ENCODE measurements at regions not wholly inside any gene's neighbourhood (a gene's known extent, or its start where the extent isn't known, plus 50 kb on each side); places are given as distances from the start of the nearest gene placed in this dataset.
"Not testable (repeated sequence)": the region's sequence is repeated elsewhere in the genome, so short reads cannot be mapped to it uniquely, and the experiment has no call there.

GRCh38 chr2:37722971-37723370 is 51.5 kb upstream of the CDC42EP3 start:
- DNase-seq: not testable (repeated sequence)

- DNase-seq: no peak
These were observed 58.8 kb upstream of the CDC42EP3 start for GRCh38 chr2:37730037-37730818.

DNA sequence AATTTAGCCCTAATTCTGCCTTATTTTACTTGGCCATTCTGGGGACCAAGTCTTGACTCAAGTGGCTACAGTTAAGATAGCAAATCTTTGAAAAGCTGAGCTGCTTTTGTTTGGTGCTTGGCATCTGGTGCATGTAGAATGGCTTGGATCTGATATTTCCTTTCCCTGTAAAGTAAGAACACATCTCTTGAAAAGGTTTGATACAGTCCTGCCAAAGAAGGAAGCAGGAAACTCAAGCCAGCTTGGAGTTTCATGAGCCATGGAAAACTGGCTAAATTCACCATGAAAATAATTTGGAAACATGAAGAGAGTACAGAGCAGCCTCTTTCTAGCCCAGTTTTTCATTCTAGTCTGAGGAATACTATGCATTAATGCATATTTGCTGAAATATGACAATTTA is 61.0 kb upstream of the CDC42EP3 start:
- DNase-seq: not testable (repeated sequence)

DNA sequence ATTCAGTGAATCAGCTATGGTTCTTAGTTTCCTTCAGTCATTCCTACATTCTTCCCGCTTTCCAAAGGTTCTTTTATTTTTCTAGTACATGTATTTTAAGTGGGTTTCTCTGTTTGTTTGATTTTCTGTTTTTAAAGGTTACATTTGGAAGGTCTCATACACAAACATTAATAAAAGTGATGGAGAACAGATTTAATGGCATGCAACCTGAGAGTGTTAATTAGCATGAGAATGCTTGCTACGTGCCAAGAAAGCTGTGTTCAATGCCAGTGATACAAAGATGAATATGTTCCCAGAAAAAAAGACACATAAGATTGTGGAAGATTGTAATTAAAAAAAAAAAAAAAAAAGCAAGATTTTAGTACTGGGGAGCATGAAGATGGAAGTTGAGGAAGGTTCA is 61.8 kb upstream of the CDC42EP3 start:
- no peak for DNase-seq

DNA sequence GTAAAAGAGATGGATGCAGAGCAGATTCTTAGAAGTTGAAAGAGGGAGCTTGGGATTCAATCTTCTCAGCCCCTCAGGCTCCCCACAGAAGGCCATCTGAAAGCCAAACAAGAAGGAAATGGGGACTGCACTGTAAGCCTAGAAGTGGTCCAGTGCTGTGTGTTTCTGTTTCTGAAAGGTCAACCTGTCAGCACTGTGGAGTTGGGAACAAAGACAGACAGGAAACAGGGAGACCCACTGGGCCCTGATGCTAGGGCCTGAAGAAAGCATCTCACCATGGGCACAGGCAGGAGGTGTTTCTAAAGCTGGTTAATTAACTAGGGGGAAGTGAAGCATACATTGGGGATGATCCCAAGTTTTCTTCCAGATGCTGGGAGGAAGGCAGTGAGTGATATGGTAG is 62.5 kb upstream of the CDC42EP3 start:
- DNase-seq: not testable (repeated sequence)

GRCh38 chr2:37734891-37735523 is 63.6 kb upstream of the CDC42EP3 start:
- not testable (repeated sequence) for DNase-seq

- DNase-seq: not testable (repeated sequence)
These were observed 64.1 kb upstream of the CDC42EP3 start for GRCh38 chr2:37735524-37735910.

DNA sequence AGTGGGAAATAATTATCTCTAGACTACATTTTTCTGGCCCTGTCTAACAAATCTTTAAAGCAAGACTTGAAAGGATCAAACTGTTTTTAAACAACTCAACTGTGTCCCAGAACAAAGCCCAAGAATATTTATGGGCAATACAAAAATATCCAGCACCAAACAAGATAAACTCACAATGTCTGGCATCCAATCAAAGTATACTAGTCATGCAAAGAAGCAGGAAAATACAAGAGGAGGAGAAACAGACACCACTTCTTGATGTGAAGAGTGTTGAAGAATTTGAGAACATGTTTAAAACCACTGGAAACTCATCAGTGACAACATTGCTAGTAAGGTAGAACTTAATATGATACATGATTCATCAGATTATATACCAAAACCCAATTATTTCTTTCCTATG is 66.1 kb upstream of the CDC42EP3 start:
- DNase-seq: no peak

GRCh38 chr2:37738266-37738885 is 66.9 kb upstream of the CDC42EP3 start:
- no peak for DNase-seq

DNA sequence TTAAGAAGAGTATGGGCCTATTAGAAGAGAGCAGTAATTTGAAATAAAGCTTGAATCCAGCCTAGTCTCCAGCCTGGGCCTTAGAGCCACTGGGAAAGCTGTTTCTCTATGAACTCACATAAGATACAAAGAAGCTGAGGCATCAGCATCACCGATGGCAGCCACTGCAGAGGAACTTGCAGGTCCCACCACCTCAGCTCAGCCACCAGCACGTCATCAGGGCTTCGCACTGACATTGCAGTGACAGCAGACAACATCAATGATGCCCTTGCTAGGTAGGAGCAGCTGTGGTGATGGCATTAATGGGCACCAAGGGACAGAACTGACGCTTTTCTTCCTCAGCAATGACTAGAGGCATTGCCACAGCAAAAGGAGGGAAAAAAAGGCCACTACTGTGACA is 67.7 kb upstream of the CDC42EP3 start:
- no peak for DNase-seq

DNA sequence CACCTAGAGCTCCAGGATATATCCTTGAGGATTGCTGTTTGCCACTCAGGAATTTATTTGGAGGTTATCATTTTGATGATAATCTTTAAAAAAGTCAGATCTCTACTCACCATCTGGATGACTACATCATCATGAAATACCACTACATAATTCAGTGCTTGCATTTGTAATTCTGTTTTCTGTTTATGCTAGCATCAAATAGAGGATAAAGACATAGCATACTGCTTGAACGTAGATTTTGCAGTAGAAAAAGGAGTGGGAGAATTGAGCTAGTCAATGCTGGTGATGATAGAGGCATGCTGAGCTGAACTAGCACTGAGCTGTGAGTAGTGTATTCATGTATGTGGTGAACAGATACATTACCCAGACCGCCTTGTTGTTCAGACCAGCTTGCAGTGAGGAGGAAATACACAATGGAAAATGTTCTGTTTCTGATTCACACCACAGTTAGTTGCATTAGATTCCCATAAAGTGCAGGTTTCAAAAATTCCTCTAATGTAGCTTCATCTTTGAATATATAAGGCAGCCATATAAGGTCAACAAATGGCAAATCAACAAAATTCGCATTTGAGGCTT is 68.8 kb upstream of the CDC42EP3 start:
- no peak for DNase-seq

DNA sequence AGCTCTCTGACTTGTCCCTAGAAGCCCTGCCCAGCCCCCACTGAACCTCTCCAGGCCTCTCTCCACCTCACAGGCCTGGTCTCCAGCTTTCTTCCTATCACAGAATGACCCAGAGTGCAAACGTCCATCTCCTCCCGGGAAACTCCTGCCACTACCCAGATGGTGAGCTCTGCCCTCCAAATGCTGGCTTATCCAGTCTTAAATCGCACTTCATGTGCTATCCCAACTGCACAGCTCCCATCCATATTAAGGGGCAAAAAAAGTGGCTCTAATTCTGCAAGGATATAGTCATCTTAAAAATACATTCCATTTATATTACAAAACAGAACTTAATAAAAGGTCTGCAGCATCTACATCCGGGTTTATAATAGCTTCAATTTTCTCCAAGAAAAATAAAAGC is 70.8 kb upstream of the CDC42EP3 start:
- DNase-seq: no peak

GRCh38 chr2:37744010-37744409 is 72.6 kb upstream of the CDC42EP3 start:
- no peak for DNase-seq

DNA sequence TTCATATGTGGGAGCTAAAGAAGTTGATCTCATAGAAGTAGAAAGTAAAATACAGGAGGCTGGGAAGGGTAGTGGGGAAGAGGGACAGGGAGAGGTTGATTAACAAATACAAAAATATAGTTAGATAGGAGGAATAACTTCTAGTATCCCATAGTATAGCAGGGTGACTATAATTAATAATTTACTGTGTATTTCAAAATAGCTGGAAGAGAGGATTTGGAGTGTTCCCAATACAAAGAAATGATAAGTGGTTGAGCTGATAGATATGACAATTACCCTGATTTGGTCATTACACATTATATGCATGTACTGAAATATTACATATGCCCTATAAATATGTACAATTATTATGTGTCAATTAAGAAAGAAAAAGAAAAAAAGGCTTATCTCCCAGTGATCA is 73.5 kb upstream of the CDC42EP3 start:
- not testable (repeated sequence) for DNase-seq

GRCh38 chr2:37746011-37746410 is 74.6 kb upstream of the CDC42EP3 start:
- not testable (repeated sequence) for DNase-seq

DNA sequence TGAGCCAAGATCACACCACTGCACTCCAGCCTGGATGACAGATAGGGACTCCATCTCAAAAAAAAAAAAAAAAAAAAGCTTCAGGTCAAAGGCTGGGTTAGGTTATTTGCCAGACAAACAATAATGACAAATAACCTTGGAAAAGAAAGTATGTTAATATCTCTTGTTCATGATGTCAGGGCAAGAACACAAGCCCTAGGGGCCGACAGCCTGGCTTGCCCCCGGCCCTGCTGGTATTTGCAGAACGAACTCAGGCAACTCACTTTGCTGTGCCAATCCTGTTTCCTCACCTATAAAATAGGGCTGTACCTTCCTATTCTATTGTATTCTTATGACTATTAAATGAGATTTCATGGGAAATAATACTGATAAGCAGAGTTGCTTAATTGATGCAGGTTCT is 75.4 kb upstream of the CDC42EP3 start:
- DNase-seq: no peak

GRCh38 chr2:37748541-37748940 is 77.1 kb upstream of the CDC42EP3 start:
- no peak for DNase-seq

GRCh38 chr2:37750286-37750685 is 78.8 kb upstream of the CDC42EP3 start:
- DNase-seq: not testable (repeated sequence)

DNA sequence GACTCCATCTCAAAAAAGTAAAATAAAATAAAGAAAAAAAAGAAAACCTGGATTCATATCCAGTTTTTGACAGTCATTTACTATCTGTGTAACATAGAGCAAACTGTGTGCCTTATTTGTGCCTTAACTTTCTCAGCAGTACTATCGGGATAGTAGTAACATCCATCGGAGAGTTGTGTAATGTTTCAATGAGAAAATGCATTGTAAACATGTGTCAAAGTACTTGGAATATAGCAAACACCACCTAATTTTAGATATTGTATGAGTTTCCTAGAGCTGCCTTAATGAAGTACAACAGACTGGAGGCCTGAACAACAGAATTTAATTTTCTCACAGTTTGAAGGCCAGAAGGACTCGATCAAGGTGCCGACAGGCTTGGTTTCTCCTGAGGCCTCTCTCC is 81.3 kb upstream of the CDC42EP3 start:
- no peak for DNase-seq

- DNase-seq: no peak
These were observed 82.3 kb upstream of the CDC42EP3 start for GRCh38 chr2:37753758-37754157.

DNA sequence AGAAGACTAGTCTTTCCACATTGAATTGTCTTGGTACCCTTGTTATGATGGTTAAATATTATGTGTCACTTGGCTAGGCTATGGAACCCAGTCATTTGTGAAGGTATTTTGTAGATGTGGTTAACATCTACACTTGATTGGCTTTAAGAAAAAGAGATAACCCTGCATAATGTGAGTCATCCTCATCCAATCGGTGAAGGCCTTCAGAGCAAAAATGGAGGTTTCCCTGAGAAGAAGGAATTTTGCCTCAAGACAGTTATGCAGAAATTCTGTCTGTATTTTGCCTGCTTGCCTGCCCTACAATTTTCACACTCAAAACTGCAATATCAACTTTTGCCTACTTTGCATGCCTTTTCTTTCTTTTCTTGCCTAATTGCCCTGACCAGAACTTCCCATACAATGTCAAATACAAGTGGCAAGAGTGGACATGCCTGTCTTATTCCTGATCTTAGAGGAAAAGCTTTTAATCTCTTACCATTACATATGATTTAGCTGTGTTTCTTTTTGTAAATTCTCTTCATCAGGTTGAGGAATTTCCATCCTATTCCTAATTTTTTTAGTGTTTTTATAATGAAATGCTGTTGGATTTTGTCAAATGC is 84.6 kb upstream of the CDC42EP3 start:
- DNase-seq: not testable (repeated sequence)

- DNase-seq: not testable (repeated sequence)
These were observed 86.0 kb upstream of the CDC42EP3 start for GRCh38 chr2:37757456-37757855.

GRCh38 chr2:37758141-37758601 is 86.7 kb upstream of the CDC42EP3 start:
- DNase-seq: peak; percentile 74
